ENCODE measurements at regions not wholly inside any gene's neighbourhood (a gene's known extent, or its start where the extent isn't known, plus 50 kb on each side); places are given as distances from the start of the nearest gene placed in this dataset.
"Not testable (repeated sequence)": the region's sequence is repeated elsewhere in the genome, so short reads cannot be mapped to it uniquely, and the experiment has no call there.

DNA sequence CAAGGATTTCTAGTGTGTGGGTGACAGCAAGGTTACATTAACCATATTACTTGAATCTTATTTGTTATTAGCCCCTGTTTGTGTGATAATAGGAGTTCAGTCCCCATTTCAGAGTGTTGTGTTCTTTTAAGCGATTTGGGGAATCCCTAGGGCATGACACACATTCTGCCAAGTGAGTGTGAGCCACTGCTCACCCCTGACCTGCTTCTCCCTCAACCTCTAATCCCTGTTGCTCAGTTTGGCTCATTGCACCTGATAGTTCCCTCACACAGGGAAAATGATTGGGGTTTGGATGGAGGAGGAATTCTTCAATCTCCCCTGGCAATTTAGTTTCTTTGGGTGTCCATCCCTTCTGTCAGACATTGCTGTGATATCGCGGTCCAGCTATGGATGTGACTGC, 149.2 kb downstream of the DMRTA1 start:
- no peaks in the 10 kb centered on the region for H3K4me1 Mint-ChIP-seq (ENCODE audit: low read depth)
- no peaks in the 10 kb centered on the region for H3K9me3 Mint-ChIP-seq
- H3K27ac Mint-ChIP-seq = no peak overlapping the region
- no peak overlapping the region for H3K4me3 Mint-ChIP-seq
- no peaks in the 10 kb centered on the region for H3K27me3 Mint-ChIP-seq (ENCODE audit: low read depth)
- H3K36me3 Mint-ChIP-seq (ENCODE audit: low read depth) = no peaks in the 10 kb centered on the region

DNA sequence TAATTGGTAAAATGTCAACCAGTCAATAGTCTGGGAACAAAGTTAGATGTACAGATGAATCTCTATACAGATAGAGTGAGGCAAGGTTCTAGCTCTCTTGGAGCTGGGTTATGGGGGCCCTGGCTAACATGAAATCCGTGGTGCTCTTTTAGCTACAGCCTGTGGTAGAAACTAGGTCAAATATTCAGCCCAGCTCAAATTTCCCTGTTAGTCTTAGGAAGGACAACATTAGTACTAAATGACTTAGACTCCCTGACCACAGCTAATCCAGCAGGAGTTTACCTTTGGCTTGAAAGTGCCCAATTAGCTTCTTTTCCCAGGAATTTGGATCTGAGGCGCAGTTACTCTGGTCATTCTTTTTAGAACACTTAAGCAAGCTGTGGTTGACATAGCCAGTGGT, 170.5 kb downstream of the DMRTA1 start:
- no peaks in the 10 kb centered on the region for H3K27me3 Mint-ChIP-seq (ENCODE audit: low read depth)
- H3K4me3 Mint-ChIP-seq = no peak overlapping the region
- no peaks in the 10 kb centered on the region for H3K36me3 Mint-ChIP-seq (ENCODE audit: low read depth)
- H3K4me1 Mint-ChIP-seq (ENCODE audit: low read depth) = no peaks in the 10 kb centered on the region
- no peak overlapping the region for H3K27ac Mint-ChIP-seq
- peaks cover 10% of the 10 kb centered on the region for H3K9me3 Mint-ChIP-seq

DNA sequence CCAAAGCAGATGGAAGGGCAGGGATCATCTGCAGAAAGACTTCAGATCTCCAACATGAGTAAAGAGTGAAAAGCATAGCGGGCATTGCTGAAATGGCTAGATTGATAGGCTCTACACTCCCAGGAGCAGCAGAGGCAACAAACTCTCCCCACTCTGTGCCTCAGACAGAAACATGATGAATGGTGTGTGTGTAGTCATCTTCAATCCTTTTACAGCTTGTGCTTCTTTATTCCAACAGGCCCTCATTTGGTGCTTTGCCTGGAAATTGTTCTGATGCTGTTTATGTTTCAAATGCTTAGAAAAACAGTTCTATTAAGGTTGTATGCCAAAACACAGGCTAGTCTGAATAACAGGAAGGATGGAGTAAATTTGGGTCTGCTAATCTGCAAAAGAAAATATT, 176.2 kb downstream of the DMRTA1 start:
- H3K4me1 Mint-ChIP-seq (ENCODE audit: low read depth) = no peaks in the 10 kb centered on the region
- H3K4me3 Mint-ChIP-seq = no peak overlapping the region
- no peaks in the 10 kb centered on the region for H3K36me3 Mint-ChIP-seq (ENCODE audit: low read depth)
- no peaks in the 10 kb centered on the region for H3K27me3 Mint-ChIP-seq (ENCODE audit: low read depth)
- peaks cover 7% of the 10 kb centered on the region for H3K9me3 Mint-ChIP-seq
- no peak overlapping the region for H3K27ac Mint-ChIP-seq

DNA sequence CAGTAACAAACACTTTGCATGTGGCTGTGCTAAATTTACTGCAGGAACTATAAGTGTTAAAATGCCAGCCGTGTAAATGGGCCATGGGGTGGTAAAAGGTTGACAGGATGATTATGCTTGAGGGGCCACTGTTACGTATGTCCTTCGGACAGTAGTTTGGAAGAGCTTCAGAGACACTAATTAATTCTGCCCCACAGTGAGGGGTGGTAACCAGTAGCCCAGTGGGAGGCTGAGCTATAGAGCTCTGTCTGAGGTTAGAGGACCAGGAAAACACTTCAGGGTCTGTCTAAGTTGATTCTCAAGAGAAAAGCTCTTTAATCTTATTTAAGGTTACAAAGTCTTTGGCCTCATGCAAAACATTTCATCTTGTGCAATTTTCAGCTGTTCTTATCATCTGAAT, 176.6 kb downstream of the DMRTA1 start:
- Mint-ChIP-seq H3K9me3 (peaks cover 7% of the 10 kb centered on the region), H3K27me3 (ENCODE audit: low read depth) (no peaks in the 10 kb centered on the region), H3K4me1 (ENCODE audit: low read depth) (no peaks in the 10 kb centered on the region), H3K27ac (no peak overlapping the region), H3K36me3 (ENCODE audit: low read depth) (no peaks in the 10 kb centered on the region), H3K4me3 (no peak overlapping the region)

DNA sequence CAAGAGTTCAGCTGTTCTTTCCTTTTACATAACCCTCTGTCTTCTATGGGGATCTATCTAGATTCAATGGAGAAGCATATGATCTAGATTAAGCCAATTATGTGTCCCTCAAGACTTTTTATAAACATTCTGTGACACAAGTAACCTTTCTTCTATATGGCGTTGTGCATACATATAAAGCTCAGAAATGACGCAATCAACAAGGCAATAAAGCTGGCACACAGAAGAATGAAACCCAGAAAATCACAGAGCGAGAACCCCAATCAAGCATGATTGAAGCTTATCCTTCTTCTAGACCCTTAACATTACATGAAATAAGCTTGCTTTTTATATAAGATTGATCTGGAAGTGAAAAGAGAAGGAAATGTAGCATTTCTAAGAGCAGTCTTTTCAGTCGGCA, 178.9 kb downstream of the DMRTA1 start:
- H3K4me1 Mint-ChIP-seq (ENCODE audit: low read depth) = no peaks in the 10 kb centered on the region
- peaks cover 4% of the 10 kb centered on the region for H3K9me3 Mint-ChIP-seq
- H3K36me3 Mint-ChIP-seq (ENCODE audit: low read depth) = no peaks in the 10 kb centered on the region
- H3K4me3 Mint-ChIP-seq = no peak overlapping the region
- no peaks in the 10 kb centered on the region for H3K27me3 Mint-ChIP-seq (ENCODE audit: low read depth)
- no peak overlapping the region for H3K27ac Mint-ChIP-seq

DNA sequence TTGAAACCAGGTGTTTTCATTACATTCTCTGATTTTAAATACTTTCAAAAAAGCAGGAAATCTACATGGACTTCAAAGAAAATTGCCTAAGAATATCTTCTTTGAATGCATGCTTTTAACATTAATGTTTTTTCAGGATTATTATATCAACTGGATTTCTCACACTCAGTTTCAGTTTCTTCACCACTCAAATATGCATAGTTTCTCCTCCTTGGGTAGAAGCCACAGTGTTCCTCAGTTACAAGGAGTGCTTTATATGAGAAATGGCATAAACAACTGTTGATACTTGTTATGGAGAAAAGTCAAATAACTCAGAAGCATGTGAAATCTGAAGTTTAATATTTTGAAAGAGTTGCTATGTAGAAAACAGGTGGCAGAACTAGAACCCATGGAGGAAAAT, 196.9 kb downstream of the DMRTA1 start:
- Mint-ChIP-seq H3K27ac (no peak overlapping the region), H3K4me3 (no peak overlapping the region), H3K36me3 (ENCODE audit: low read depth) (no peaks in the 10 kb centered on the region), H3K9me3 (no peaks in the 10 kb centered on the region), H3K4me1 (ENCODE audit: low read depth) (no peaks in the 10 kb centered on the region), H3K27me3 (ENCODE audit: low read depth) (no peaks in the 10 kb centered on the region)

DNA sequence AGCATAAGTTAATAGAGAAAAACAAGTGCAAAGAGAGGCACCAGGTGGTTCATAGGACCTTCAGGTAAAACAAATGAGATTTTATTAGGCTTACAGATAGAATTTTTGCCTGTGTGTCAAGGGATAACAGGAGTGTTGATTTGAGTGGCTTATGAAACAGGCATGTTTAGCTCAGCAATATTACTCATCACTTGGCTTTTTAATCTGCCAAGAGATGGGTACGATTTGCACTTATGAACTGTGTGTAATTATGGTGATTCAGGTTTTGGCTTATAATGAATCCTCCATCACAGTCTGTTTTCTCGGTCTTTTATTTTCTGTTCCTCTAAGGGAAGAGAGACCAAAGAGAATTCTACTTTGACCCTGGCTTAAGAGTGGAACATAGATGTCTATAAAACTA, 199.3 kb downstream of the DMRTA1 start:
- H3K9me3 Mint-ChIP-seq = no peaks in the 10 kb centered on the region
- no peak overlapping the region for H3K27ac Mint-ChIP-seq
- H3K4me1 Mint-ChIP-seq (ENCODE audit: low read depth) = no peaks in the 10 kb centered on the region
- no peaks in the 10 kb centered on the region for H3K36me3 Mint-ChIP-seq (ENCODE audit: low read depth)
- H3K27me3 Mint-ChIP-seq (ENCODE audit: low read depth) = no peaks in the 10 kb centered on the region
- H3K4me3 Mint-ChIP-seq = no peak overlapping the region

DNA sequence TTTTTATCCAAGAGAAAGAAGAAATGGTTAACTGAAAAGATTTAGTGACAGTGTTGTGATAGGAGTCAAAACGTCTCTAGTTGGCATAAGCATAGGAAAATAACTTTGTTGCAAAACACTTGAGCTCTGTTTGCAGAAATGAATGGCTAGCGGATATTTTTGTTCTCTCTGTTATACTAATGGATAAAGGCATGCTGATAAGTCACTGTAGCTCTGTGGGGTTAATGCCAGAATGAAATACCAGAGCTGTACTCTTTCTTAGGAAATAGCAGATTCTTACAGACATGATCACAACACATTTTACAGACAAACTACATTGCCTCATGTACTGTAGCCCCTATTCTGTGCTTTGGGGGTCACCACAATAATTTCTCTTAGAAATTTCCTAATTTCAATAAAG, 202.8 kb downstream of the DMRTA1 start:
- Mint-ChIP-seq H3K4me1 (ENCODE audit: low read depth) (no peaks in the 10 kb centered on the region), H3K27ac (no peak overlapping the region), H3K27me3 (ENCODE audit: low read depth) (no peaks in the 10 kb centered on the region), H3K36me3 (ENCODE audit: low read depth) (no peaks in the 10 kb centered on the region), H3K9me3 (peaks cover 3% of the 10 kb centered on the region), H3K4me3 (no peak overlapping the region)

DNA sequence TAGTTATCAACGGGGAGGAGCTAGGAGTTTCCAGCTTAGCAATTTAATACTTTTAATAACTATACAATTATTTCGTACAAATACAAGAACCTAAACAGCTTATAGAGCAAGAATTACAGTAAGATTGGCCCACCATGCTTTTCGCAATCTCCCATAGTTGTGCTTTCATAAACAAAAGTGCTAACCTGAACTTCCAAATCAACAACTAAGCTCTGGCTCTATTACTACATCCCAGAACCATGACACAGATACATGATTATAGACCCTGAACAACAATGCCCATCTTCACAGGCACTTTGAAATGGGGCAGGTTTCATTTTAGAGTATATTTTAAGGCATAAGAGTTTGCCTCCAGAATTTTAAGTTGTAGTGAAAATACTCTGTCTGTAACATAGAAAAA, 203.5 kb downstream of the DMRTA1 start:
- H3K27ac Mint-ChIP-seq = no peak overlapping the region
- H3K4me3 Mint-ChIP-seq = no peak overlapping the region
- peaks cover 3% of the 10 kb centered on the region for H3K9me3 Mint-ChIP-seq
- H3K27me3 Mint-ChIP-seq (ENCODE audit: low read depth) = no peaks in the 10 kb centered on the region
- no peaks in the 10 kb centered on the region for H3K36me3 Mint-ChIP-seq (ENCODE audit: low read depth)
- no peaks in the 10 kb centered on the region for H3K4me1 Mint-ChIP-seq (ENCODE audit: low read depth)

DNA sequence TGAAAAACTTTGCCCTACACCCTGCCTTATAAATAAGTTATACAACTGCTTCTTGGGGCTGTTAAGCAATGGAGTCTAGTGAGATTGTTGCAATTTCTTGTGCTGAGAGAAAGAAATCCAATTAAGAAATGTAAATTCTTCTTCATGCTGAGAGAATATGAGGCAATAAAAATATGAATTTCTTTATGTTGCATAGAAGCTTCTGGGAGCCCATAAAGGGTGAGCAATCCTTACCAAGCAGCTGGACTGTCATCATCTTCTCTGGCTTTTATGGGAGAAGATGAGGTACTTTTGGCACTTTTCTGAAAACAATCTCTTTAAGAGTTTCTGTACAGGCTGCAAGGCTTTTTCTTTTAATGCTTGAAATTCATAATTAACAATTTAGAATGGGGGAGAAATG, 204.3 kb downstream of the DMRTA1 start:
- Mint-ChIP-seq H3K4me1 (ENCODE audit: low read depth) (no peaks in the 10 kb centered on the region), H3K27ac (no peak overlapping the region), H3K27me3 (ENCODE audit: low read depth) (no peaks in the 10 kb centered on the region)

DNA sequence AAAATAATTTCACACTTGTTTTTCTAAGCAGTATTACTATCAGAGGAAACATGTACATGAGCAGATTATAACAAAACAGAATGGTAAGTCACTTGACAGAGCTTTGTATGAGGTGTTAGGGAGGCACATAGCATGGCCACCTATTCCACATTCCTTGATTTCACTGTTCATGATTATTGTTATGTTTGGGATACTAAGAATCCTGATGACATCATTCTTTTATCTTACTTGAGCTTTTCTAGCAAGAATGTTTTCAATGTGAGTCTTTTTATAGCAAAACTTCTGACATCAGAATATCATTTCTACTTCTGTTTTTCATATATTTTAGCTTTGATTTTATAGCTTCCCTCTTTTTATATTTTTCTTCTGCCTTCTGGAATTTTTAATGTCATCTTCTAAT, 208.2 kb downstream of the DMRTA1 start:
- Mint-ChIP-seq H3K27me3 (ENCODE audit: low read depth) (no peaks in the 10 kb centered on the region), H3K36me3 (ENCODE audit: low read depth) (no peaks in the 10 kb centered on the region), H3K27ac (no peak overlapping the region), H3K9me3 (peaks cover 3% of the 10 kb centered on the region), H3K4me1 (ENCODE audit: low read depth) (no peaks in the 10 kb centered on the region), H3K4me3 (no peak overlapping the region)

More for the DNA sequence above, 204.3 kb downstream of the DMRTA1 start:
- Mint-ChIP-seq H3K9me3 (peaks cover 3% of the 10 kb centered on the region), H3K36me3 (ENCODE audit: low read depth) (no peaks in the 10 kb centered on the region), H3K4me3 (no peak overlapping the region)

DNA sequence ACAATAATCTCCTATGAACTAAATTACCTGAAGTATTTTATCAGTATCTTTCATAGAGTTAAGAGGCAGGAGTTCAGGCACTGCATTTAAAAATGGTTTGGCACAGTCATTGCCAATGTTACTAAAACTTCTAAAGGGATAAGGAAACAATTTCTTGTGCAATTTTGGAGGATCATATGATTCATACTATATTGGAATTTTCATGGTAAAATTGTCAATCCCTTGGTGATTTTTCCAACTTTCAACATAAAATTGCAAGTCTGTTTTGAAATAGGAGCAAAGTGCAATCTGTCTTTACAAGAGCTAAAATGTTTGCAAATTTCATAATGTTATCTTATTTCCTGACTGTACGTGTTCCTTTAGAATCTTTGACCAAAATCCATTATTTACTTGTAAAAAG, 211.1 kb downstream of the DMRTA1 start:
- no peaks in the 10 kb centered on the region for H3K27me3 Mint-ChIP-seq (ENCODE audit: low read depth)
- no peak overlapping the region for H3K4me3 Mint-ChIP-seq
- no peaks in the 10 kb centered on the region for H3K9me3 Mint-ChIP-seq
- no peak overlapping the region for H3K27ac Mint-ChIP-seq
- no peaks in the 10 kb centered on the region for H3K4me1 Mint-ChIP-seq (ENCODE audit: low read depth)
- H3K36me3 Mint-ChIP-seq (ENCODE audit: low read depth) = no peaks in the 10 kb centered on the region

DNA sequence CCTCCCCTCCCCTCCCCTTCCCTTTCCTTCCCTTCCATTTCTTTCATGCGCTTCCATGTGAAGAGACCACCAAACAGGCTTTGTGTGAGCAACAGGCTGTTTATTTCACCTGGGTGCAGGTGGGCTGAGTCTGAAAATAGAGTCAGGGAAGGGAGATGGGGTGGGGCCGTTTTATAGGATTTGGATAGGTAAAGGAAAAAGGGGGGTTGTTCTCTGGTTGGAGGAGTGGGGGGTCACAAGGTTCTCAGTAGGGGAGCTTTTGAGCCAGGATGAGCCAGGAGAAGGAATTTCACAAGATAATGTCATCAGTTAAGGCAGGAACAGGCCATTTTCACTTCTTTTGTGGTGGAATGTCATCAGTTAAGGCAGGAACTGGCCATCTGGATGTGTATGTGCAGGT, 211.9 kb downstream of the DMRTA1 start:
- not testable (repeated sequence) for H3K27ac Mint-ChIP-seq; H3K36me3 Mint-ChIP-seq (ENCODE audit: low read depth); H3K9me3 Mint-ChIP-seq; H3K4me3 Mint-ChIP-seq; H3K27me3 Mint-ChIP-seq (ENCODE audit: low read depth); H3K4me1 Mint-ChIP-seq (ENCODE audit: low read depth)

DNA sequence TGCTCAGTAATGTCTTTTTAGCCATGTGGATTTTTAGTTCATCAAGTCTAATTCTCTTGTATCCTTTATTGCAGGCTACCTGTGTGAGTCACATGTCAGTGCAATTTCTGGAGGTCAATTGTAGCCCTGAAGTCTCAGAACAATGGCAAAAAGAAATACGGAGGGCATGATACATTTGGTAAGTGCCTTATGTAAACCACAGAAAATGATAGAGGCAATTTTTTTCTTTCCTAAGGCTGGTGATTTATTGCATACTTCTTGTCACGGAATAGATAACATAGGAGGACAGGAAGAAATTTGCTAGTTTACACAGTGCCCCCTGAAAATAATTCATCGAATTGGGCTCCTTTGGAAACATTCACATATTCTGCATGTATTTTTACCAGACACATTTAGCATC, 235.9 kb downstream of the DMRTA1 start:
- no peak overlapping the region for H3K27ac Mint-ChIP-seq
- H3K27me3 Mint-ChIP-seq (ENCODE audit: low read depth) = no peaks in the 10 kb centered on the region
- no peak overlapping the region for H3K4me3 Mint-ChIP-seq
- no peaks in the 10 kb centered on the region for H3K36me3 Mint-ChIP-seq (ENCODE audit: low read depth)
- no peaks in the 10 kb centered on the region for H3K9me3 Mint-ChIP-seq
- peaks cover 8% of the 10 kb centered on the region for H3K4me1 Mint-ChIP-seq (ENCODE audit: low read depth)

DNA sequence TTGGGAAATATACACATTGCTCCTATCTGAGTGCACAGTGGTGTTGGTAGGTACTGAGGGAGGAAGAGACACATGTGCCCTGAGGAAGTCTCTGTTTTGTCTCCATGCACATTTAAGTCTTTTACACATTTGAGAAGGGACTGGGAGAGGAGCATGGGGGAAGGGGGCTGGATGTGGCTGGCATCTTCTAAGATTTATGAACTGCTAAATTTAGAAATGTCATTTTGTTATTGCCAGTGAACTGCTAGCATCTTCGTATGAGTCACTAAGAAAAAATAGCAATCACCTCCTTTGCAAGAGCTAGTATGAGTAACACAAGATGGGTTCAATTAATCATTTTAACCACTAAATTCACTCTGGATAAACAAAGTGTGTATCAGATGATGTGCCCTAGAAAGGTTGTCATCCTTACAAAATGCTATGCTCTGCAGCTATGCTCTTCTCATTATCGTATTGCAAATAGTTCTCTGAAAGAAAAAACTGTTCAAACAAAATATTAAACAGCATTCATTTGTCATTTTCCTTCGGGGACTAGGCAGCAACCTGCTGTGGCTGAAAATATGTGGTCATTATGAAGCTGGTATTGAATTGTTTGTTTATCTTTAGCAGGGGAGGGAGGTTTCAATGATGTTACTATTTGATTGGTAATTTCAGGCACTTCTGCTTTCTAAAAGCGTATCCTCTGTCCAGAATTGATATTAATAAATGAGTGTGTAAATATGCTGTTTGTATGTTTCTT, 236.5 kb downstream of the DMRTA1 start:
- no peaks in the 10 kb centered on the region for H3K36me3 Mint-ChIP-seq (ENCODE audit: low read depth)
- no peak overlapping the region for H3K4me3 Mint-ChIP-seq
- H3K27me3 Mint-ChIP-seq (ENCODE audit: low read depth) = no peaks in the 10 kb centered on the region
- peaks cover 3% of the 10 kb centered on the region for H3K9me3 Mint-ChIP-seq
- peaks cover 8% of the 10 kb centered on the region for H3K4me1 Mint-ChIP-seq (ENCODE audit: low read depth)
- H3K27ac Mint-ChIP-seq = peak overlapping the region; percentile 42

DNA sequence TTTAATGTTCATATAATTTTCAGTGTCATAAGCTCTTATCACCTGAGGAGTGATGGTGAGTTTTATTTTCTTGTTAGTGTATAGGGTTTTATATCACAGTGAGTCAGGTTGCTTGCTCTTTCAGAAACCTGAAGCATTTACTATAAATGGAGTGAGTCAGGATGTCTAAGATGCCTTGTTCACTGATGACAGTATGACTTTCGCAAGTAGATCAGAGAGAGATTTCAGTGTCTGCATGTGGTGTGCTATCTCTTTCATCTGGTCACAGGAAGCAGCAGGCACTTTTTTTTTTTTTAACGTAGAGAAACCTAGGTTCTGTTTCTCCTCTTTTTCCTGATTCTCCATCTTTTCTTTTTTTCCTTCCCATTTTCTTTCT, 237.1 kb downstream of the DMRTA1 start:
- H3K27ac Mint-ChIP-seq = peak overlapping the region; percentile 42
- H3K4me3 Mint-ChIP-seq = no peak overlapping the region
- no peaks in the 10 kb centered on the region for H3K36me3 Mint-ChIP-seq (ENCODE audit: low read depth)
- peaks cover 8% of the 10 kb centered on the region for H3K4me1 Mint-ChIP-seq (ENCODE audit: low read depth)
- peaks cover 6% of the 10 kb centered on the region for H3K9me3 Mint-ChIP-seq
- no peaks in the 10 kb centered on the region for H3K27me3 Mint-ChIP-seq (ENCODE audit: low read depth)
